Renal pelvis (tissue), 1 donor: ENCODE measurements at regions not wholly inside any gene's neighbourhood (a gene's known extent, or its start where the extent isn't known, plus 50 kb on each side); places are given as distances from the start of the nearest gene placed in this dataset.

Source experiments
- DNase-seq: peaks from one replicate; pipeline ENCODE4 v3.0.0-alpha.2; 2013

DNA sequence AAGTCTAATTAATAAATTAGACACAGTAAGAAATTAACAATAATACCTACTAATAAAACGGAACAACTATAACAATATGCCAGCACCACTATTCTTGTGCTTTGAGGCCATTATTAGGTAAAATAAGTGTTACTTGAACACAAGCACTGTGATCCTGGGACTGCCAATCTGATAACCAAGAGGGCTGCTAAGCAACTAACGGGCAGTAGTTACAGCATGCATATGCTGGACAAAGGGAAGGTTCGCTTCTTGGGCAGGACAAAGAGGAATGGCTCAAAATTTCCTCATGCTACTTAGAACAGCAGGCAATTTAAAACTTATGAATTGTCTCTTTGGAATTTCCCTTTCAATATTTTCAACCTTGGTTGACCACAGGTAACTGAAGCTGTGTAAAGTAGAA is 718.6 kb downstream of the SORCS3 start:
- no peak for DNase-seq

DNA sequence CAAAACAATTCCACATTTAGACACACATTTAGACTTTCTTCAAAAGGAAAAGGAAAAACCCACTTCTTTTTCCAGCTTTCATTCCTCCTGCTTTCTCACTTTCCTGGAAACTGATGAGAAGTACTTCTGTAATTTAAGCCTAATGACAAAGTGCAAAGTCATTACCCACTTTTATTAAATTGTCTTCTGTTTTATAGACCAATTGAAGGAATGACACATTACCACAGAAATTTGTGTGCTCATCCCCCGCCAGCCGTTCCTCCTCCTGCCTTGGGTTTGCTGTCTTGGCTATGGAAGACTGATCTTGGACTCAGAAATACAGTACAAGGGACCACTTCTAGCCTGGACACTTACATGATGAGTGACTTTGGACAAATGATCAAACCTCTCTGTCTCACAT is 717.8 kb downstream of the SORCS3 start:
- DNase-seq, result peak; percentile 68

DNA sequence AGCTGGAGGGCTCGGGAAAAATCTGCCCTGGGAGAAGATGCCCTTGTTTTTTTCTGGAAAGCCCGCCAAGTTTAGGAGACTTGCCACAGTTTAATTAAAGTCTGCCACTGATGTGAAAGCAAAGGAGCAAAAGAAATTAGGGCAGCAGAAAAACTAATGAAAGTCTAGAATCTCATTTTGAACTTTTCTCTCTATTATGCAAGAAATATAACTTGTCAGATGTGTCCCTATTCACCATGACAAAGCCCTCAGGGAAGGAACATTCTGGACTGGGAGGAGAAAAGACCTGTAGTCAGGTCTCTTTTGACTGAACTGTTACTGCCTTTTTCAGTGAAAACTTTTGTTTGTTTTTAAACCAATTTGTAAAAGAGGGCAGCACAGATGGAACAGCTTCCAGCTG is 715.5 kb downstream of the SORCS3 start:
- DNase-seq, result no peak

DNA sequence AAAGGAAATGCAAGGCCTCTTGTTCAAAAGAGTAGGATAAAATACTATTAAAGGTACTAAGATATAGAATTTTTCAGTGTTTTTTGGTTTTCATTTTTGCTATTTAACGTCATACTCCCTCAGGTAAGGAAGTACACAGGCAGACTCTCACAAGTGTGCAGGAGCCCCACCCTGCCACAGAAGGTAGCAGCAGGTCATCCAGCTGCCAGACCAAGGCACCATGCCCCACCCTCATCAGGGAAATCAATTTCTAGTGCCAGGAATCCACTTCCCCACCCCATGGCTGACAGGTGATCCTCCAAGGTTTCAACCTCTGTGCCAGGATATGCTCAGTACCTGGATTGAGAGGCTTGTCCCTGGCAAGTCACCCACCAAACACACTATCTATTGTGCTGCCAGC is 712.9 kb downstream of the SORCS3 start:
- no peak for DNase-seq

DNA sequence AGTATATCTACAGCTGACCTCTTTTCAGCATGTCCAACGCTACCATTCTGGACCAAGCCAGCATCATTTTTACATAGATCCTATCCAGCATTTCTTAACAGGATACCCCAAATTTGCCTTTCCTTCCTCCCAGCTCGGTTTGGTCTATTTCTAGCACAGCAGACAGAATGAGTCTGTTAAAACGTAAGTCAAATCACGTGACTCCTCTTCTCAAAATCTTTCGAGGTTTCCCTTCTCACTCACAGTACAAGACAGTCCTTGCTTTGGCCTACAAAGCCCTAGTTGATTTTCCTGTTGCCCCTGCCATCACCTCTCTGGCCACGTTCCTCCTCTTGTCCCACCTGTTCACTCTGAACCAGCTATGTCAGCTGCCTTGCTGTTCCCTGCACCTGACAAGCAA is 711.7 kb downstream of the SORCS3 start:
- no peak for DNase-seq

DNA sequence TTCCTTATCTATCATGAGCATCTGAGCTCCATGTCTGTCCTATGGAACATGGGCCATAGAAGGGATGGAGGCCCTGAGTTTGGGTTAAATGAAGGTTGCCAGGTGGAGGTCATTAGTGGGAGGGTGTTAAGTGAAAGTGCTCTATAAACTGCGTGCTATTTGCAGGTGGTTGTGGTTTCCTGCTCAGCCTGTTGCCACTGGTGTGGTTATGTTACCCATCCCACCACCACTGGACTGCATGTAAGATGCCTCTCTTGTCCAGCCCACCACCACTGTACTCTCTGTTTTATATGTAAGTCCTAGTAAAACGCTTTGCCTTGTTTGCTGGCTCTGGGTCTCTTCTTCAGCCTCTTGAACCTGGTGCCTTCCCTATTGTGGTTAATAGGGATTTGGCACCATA is 711.2 kb downstream of the SORCS3 start:
- no peak for DNase-seq

DNA sequence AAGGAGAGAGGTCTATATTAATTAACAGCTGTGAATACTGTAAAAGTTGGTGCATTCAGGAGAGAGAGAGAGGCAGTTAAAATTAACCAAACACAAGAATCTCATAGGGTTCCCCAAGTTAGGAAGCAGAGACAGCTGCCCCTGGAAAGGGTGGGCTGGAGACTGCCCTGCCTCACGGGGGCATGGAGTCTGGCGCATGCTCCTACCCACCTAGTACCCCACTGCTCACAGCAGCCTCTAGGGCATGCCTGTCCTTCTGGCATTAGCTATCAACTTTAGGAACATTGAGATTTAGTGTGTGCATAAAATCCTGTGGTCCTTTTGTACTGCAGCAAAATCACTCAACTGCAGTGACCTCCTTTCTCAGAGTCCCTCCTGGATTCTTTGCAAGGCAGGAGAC is 710.1 kb downstream of the SORCS3 start:
- no peak for DNase-seq

DNA sequence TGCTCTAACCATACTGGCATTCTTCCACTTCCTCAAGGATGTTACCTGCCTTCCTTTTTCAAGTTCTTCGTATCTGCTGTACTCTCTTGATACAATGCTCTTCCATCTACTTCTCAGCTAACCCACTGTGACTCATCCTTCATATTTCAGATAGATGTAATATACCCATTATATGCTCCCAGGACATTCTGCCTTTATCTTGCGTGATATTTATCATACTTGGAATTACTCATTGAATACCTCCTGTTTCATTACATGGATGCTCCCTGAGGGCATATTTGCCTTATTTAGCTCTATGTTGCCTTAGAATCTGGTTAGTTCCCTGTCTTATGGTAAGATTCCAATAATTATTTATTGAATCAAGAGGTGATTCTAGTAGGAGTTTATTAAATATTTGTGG is 706.4 kb downstream of the SORCS3 start:
- no peak for DNase-seq

DNA sequence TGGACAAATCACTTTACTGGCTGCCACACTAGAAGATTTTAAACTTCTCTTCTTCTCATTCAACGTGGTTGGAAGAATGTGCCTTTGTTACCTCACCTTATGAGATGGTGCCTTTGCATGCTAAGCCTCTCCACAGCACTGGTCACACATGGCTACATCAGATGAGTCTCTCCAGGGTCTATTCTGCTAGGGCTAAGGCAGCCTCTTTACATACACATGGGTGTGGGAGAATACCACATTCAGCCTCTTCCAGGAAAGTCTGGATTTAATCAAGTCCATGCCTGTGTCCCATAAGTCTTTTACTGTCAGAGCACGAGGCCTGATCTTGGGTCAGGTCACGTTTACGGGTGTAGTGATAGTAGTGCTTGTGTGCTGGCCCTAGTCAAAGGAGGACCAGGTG is 701.5 kb downstream of the SORCS3 start:
- no peak for DNase-seq

DNA sequence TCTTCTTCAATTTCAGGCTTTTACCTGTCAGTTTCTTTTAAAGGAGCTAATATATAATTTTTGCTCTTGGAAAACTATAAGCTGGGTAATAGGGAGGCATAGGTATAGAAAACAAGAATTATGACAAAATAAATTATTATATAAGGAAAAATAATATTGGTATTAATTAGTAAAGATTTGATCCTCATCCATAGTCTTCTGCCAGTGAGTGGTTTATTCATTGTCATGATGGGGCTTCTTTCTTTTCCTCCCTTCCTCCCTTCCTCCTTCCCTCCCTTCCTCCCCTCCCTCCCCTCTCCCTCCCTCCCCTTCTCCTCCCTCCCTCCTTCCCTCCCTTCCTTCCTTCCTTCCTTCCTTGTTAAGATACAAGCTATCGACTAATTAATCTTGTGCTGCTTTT is 698.6 kb downstream of the SORCS3 start:
- no peak for DNase-seq

DNA sequence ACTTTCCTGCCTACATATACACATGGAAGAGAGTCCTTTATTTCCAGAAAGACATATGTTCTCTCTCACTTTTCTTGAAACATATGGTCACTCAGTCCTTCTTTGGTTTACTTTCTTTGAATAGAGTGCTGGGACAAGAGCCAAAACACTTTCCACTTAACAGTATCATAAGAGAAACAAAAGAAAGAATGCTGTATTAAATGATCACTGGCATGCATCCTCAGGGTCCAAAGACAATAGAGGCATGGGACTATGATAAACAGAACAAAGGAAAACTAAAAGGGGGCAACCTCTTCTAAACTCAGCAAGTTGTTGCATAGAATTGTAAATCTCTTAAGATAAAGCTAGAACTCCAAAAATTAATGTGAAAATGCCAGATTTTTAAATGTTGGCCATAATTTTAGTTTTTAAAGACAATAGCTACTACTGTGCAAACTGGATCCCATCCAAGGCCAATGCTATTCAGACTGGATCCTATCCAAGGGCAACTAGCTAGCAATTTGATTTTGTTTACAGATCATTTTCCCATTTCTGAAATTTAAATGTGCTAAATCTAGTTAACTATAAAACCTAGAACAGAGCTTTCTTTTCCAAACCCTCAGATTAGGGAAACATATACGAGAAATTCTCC is 687.5 kb downstream of the SORCS3 start:
- DNase-seq, result peak; percentile 87
